Lower lobe of right lung (tissue), 2 donors: ENCODE measurements at regions not wholly inside any gene's neighbourhood (a gene's known extent, or its start where the extent isn't known, plus 50 kb on each side); places are given as distances from the start of the nearest gene placed in this dataset.

Source experiments
- ATAC-seq, 2 donors: fragments of 200-7000 bp; cut with Tn5 transposase; one replicate each; pipeline ENCODE4 v1.9.1; 2020 to 2022; ENCODE audit warnings: mild to moderate bottlenecking in 2 of 2, moderate library complexity in 2 of 2
- DNase-seq: peaks from one replicate; pipeline ENCODE4 v3.0.0-alpha.2; 2020
- H3K27ac ChIP-seq: fragments of 200-600 bp; one replicate; pipeline ENCODE4 v1.8.0; 2022
- H3K27me3 ChIP-seq: fragments of 200-600 bp; one replicate; pipeline ENCODE4 v1.8.0; 2022; ENCODE audit warnings: low read depth
- H3K36me3 ChIP-seq: fragments of 200-600 bp; one replicate; pipeline ENCODE4 v1.8.0; 2022; ENCODE audit warnings: mild to moderate bottlenecking
- H3K4me1 ChIP-seq: fragments of 200-600 bp; one replicate; pipeline ENCODE4 v1.8.0; 2022
- H3K4me3 ChIP-seq: fragments of 200-600 bp; one replicate; pipeline ENCODE4 v1.8.0; 2022; ENCODE audit warnings: mild to moderate bottlenecking
- H3K9me3 ChIP-seq: fragments of 200-600 bp; one replicate; pipeline ENCODE4 v1.8.0; 2022
- intact Hi-C: fragments of 100-400 bp; cut with DNase I; formaldehyde crosslinking; loops from one replicate; pipeline ENCODE4 v1.11.0; 2022
- TF ChIP-seq, protein P1 (sequence below): fragments of 200-600 bp; IDR thresholded peaks from one replicate; pipeline ENCODE4 v1.8.0; 2022; ENCODE audit warnings: antibody characterized with exemption, mild to moderate bottlenecking
- donor health status: DM: no; HTN: yes; CAD: no; lungs with severe emphysema.

DNA sequence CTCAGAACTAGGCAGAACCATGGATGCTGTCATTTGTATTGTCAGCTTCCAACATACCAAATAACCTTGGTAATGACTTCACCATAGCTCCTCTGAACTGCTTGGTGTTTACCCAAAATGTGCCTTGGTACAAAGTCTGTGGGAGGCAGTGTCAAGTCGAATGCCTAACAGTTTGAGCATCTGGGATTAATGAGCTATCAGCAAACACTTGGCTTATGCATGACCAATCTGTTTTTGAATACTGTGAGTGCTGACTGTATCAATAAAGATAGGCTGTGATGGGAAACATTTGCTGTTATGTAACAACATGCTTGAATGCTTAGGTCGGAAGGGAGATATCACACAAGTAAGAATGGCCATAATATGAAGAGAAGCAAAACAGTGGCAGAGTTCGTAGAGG is 455.4 kb downstream of the CMPK2 start:
- no peaks in the 10 kb centered on the region for H3K4me1 ChIP-seq
- TF ChIP-seq, protein P1, sequence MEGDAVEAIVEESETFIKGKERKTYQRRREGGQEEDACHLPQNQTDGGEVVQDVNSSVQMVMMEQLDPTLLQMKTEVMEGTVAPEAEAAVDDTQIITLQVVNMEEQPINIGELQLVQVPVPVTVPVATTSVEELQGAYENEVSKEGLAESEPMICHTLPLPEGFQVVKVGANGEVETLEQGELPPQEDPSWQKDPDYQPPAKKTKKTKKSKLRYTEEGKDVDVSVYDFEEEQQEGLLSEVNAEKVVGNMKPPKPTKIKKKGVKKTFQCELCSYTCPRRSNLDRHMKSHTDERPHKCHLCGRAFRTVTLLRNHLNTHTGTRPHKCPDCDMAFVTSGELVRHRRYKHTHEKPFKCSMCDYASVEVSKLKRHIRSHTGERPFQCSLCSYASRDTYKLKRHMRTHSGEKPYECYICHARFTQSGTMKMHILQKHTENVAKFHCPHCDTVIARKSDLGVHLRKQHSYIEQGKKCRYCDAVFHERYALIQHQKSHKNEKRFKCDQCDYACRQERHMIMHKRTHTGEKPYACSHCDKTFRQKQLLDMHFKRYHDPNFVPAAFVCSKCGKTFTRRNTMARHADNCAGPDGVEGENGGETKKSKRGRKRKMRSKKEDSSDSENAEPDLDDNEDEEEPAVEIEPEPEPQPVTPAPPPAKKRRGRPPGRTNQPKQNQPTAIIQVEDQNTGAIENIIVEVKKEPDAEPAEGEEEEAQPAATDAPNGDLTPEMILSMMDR, result no peak

DNA sequence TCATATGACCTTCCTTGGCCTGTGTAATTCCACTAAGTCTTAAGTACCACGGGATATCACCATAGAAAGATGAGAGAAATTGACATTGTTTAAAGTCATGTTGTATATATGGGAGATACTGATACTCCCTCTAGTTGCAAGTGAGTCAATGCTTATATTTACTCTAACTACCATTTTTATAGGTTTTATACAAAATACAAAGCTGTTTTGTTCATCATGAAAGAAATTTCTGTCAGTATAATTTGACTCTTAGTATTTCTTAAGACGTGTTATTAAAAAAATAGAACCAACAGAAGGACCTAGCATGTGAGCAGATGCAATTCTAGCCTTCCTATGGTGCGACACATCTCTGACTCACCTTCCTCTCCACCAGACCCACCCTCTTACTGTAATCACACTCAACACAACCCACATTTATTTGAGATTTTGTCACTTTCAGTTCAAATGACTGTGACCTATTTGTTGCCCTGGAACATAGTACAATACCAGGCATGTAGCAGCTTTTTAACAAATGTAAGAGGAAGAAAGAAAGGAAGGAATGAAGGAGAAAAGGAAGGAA is 453.1 kb downstream of the CMPK2 start:
- no peaks in the 10 kb centered on the region for H3K4me1 ChIP-seq
- H3K36me3 ChIP-seq, result no peaks in the 10 kb centered on the region
- H3K9me3 ChIP-seq, result no peaks in the 10 kb centered on the region
- no peak overlapping the region for H3K27ac ChIP-seq
- intact Hi-C loops, result no loop called here
- H3K4me3 ChIP-seq, result no peak overlapping the region
- TF ChIP-seq, protein P1, result no peak
- ATAC-seq (no peak), DNase-seq (no peak)
- no peaks in the 10 kb centered on the region for H3K27me3 ChIP-seq

More for the DNA sequence above, 455.4 kb downstream of the CMPK2 start:
- no peaks in the 10 kb centered on the region for H3K36me3 ChIP-seq
- no peaks in the 10 kb centered on the region for H3K27me3 ChIP-seq
- DNase-seq (no peak), ATAC-seq (no peak)
- H3K9me3 ChIP-seq, result no peaks in the 10 kb centered on the region
- no peak overlapping the region for H3K27ac ChIP-seq
- H3K4me3 ChIP-seq, result no peak overlapping the region
- intact Hi-C loops, result no loop called here

DNA sequence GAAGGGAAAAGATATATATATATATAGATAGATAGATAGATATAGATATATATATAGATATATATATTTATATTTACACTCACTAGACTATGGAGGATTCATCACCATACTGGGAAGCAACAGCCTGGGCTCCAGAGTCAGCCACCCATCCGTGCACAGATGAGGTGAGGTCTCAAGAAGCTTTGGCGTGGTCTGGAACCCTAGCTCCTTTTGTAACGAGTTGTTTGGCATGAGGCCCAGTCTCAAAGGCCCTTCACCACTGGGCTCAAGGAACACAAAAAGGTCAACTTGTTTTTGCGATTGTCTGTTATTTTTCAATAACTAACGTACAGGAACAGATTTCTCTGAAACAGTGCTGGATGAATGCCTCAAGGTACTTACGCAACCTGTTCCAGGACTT is 448.7 kb downstream of the CMPK2 start:
- TF ChIP-seq, protein P1, result no peak
- ATAC-seq (no peak), DNase-seq (no peak)
- Histone ChIP-seq H3K4me1 (no peaks in the 10 kb centered on the region), H3K36me3 (no peaks in the 10 kb centered on the region), H3K27me3 (no peaks in the 10 kb centered on the region), H3K9me3 (no peaks in the 10 kb centered on the region), H3K27ac (no peak overlapping the region), H3K4me3 (no peak overlapping the region)
- intact Hi-C loops, result no loop called here

DNA sequence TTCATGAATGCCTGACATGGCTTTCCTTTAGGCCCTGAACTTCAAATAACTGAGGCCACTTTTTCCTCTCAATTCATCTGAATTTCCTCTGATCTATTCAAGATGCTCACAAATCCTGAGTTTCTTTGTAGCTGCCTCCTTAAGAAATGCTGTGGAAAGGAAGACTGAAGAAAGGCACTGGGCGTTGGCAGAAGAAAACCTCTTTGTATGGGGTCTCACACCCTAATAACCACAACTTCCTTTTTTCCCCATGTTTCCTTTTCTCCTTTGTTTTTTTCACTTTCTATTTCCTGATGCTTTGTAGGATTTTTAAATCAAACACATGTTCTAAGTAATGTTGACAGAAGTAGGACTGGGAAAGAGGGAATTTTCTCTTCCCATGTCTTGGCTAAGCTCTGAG is 447.4 kb downstream of the CMPK2 start:
- ATAC-seq, result no peak
- H3K36me3 ChIP-seq, result no peaks in the 10 kb centered on the region
- H3K9me3 ChIP-seq, result no peaks in the 10 kb centered on the region
- no peaks in the 10 kb centered on the region for H3K27me3 ChIP-seq
- no peak overlapping the region for H3K27ac ChIP-seq
- H3K4me1 ChIP-seq, result no peaks in the 10 kb centered on the region
- TF ChIP-seq, protein P1, result no peak
- H3K4me3 ChIP-seq, result no peak overlapping the region
- intact Hi-C loops, result no loop called here
- no peak for DNase-seq

DNA sequence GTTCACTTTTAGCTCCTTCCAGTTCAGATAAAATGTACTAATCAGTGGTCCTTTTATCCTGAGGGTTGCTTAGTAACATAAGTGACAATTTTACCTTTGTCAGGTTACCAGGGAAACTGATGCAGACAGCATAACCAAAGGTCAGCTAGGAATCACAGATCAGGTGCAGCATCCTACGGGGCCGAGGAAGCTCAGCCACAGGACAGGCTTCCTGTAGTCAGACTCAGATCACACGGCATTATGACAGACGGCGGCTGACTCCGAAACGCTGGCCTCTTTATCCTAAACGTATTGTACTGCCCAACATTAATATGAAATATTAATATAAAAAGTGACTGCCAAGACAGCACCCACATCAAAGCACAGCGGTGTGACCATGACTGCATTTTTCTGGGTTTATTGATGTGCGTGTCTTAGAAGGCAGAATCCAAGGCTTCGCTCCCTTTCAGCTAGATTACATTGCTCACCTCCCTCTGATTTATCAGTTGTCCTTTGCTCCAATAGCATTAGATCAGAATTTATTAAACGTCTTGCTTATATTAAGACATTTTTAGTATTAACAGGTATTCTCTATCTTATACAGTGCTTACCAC is 444.5 kb downstream of the CMPK2 start:
- H3K4me3 ChIP-seq, result no peak overlapping the region
- DNase-seq (no peak), ATAC-seq (no peak)
- H3K27me3 ChIP-seq, result no peaks in the 10 kb centered on the region
- no peak overlapping the region for H3K27ac ChIP-seq
- intact Hi-C loops, result no loop called here
- H3K9me3 ChIP-seq, result no peaks in the 10 kb centered on the region
- H3K36me3 ChIP-seq, result no peaks in the 10 kb centered on the region
- TF ChIP-seq, protein P1, result no peak
- no peaks in the 10 kb centered on the region for H3K4me1 ChIP-seq
